Neural crest cell (in vitro differentiated cells): ENCODE measurements at regions not wholly inside any gene's neighbourhood (a gene's known extent, or its start where the extent isn't known, plus 50 kb on each side); places are given as distances from the start of the nearest gene placed in this dataset.
"Not testable (repeated sequence)": the region's sequence is repeated elsewhere in the genome, so short reads cannot be mapped to it uniquely, and the experiment has no call there.

ENCODE experiments used
- DNase-seq: peaks from one replicate; pipeline ENCODE4 v3.0.0; 2021; ENCODE audit warnings: low read depth, mixed read lengths, low spot score
- H3K27ac Mint-ChIP-seq: one replicate; pipeline ENCODE4 v1.8.0; 2021; ENCODE audit warnings: mild to moderate bottlenecking, mixed read lengths; ENCODE audit not compliant: unreplicated experiment
- H3K27me3 Mint-ChIP-seq: 2 replicates; pipeline ENCODE4 v1.8.0; 2021; ENCODE audit warnings: low read depth, mild to moderate bottlenecking, mixed read lengths
- H3K36me3 Mint-ChIP-seq: 2 replicates; pipeline ENCODE4 v1.8.0; 2021; ENCODE audit warnings: low read depth, mild to moderate bottlenecking, mixed read lengths
- H3K4me1 Mint-ChIP-seq: 2 replicates; pipeline ENCODE4 v1.8.0; 2021; ENCODE audit warnings: mixed read lengths
- H3K4me3 Mint-ChIP-seq: one replicate; pipeline ENCODE4 v1.8.0; 2021; ENCODE audit warnings: mild to moderate bottlenecking, mixed read lengths
- H3K9me3 Mint-ChIP-seq: 2 replicates; pipeline ENCODE4 v1.8.0; 2021; ENCODE audit warnings: mixed read lengths
- CTCF ChIP-seq: fragments of 200-600 bp; sonication (generic); conservative IDR thresholded peaks from 2 replicates; pipeline ENCODE4 v1.5.0; 2021; ENCODE audit warnings: antibody characterized with exemption, mild to moderate bottlenecking

DNA sequence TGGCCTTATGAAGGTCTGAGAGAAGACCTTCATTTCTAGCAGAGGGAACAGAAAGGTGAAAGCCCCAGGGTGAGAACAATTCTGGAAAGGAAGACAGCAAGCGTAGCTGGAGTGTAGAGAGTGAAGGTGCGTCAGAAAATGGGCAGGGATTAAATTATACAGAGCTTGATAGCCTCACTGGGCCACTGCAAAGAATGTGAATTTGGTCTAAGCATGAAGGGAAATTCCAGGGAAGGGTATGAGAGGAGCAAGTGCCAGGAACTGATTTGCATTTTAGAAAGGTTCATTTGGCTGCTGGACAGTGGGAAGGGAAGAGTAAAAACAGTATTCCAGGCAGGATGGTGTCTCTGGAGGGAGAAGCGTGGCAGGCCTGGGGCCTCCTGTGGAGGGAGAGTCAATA, 274.1 kb upstream of the ASIC2 start:
- Mint-ChIP-seq H3K36me3 (no peaks in the 10 kb centered on the region), H3K27ac (no peak overlapping the region), H3K4me3 (no peak overlapping the region), H3K4me1 (no peaks in the 10 kb centered on the region), H3K9me3 (no peaks in the 10 kb centered on the region), H3K27me3 (peaks cover 47% of the 10 kb centered on the region)
- DNase-seq: no peak
- TF ChIP-seq CTCF: no peak

GRCh38 chr17:33572615-33573014, 279.5 kb upstream of the ASIC2 start:
- DNase-seq: no peak
- Mint-ChIP-seq H3K27ac (no peak overlapping the region), H3K27me3 (peaks cover 24% of the 10 kb centered on the region), H3K36me3 (no peaks in the 10 kb centered on the region), H3K4me1 (no peaks in the 10 kb centered on the region), H3K4me3 (no peak overlapping the region), H3K9me3 (no peaks in the 10 kb centered on the region)
- no peak for TF ChIP-seq CTCF

GRCh38 chr17:33574942-33575445, 281.9 kb upstream of the ASIC2 start:
- no peaks in the 10 kb centered on the region for H3K36me3 Mint-ChIP-seq
- H3K27ac Mint-ChIP-seq: no peak overlapping the region
- H3K4me1 Mint-ChIP-seq: no peaks in the 10 kb centered on the region
- DNase-seq: no peak
- no peaks in the 10 kb centered on the region for H3K9me3 Mint-ChIP-seq
- no peak for TF ChIP-seq CTCF
- no peak overlapping the region for H3K4me3 Mint-ChIP-seq
- H3K27me3 Mint-ChIP-seq: peaks cover 17% of the 10 kb centered on the region

- H3K9me3 Mint-ChIP-seq, H3K27ac Mint-ChIP-seq, DNase-seq, H3K27me3 Mint-ChIP-seq, H3K36me3 Mint-ChIP-seq, H3K4me3 Mint-ChIP-seq: not testable (repeated sequence)
- H3K4me1 Mint-ChIP-seq: peaks cover 11% of the 10 kb centered on the region
These were observed 286.6 kb upstream of the ASIC2 start for GRCh38 chr17:33579740-33580139.

DNA sequence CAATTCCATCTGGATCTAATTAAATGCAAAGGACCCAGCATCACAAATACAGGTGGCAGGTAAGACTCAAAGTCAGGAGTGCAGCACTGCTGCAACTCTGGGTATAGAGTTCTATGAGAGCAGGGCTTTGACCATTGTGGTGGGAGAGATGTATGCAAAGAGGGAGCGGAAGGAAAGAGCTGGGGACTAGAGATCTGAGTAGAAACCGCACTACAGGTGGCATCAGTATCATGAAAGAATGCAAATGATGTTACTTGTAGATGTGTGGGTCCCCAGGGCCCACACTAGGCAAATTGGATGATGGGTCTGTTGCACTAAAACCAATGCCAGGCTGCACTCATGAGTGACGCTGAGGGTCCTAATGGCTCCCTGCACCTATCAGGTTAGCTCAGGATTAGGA, 287.1 kb upstream of the ASIC2 start:
- Mint-ChIP-seq H3K4me1 (peaks cover 11% of the 10 kb centered on the region), H3K4me3 (no peak overlapping the region), H3K27ac (no peak overlapping the region), H3K9me3 (no peaks in the 10 kb centered on the region), H3K27me3 (peaks cover 6% of the 10 kb centered on the region), H3K36me3 (no peaks in the 10 kb centered on the region)
- no peak for DNase-seq
- no peak for TF ChIP-seq CTCF

GRCh38 chr17:33582661-33583060, 289.6 kb upstream of the ASIC2 start:
- no peaks in the 10 kb centered on the region for H3K9me3 Mint-ChIP-seq
- no peaks in the 10 kb centered on the region for H3K36me3 Mint-ChIP-seq
- no peak for DNase-seq
- H3K27ac Mint-ChIP-seq: no peak overlapping the region
- peaks cover 11% of the 10 kb centered on the region for H3K4me1 Mint-ChIP-seq
- H3K27me3 Mint-ChIP-seq: peaks cover 6% of the 10 kb centered on the region
- no peak for TF ChIP-seq CTCF
- H3K4me3 Mint-ChIP-seq: no peak overlapping the region
